ENCODE measurements at regions not wholly inside any gene's neighbourhood (a gene's known extent, or its start where the extent isn't known, plus 50 kb on each side); places are given as distances from the start of the nearest gene placed in this dataset.
A peak's percentile ranks its signal among the peaks of the same experiment; 100 is the strongest.

DNA sequence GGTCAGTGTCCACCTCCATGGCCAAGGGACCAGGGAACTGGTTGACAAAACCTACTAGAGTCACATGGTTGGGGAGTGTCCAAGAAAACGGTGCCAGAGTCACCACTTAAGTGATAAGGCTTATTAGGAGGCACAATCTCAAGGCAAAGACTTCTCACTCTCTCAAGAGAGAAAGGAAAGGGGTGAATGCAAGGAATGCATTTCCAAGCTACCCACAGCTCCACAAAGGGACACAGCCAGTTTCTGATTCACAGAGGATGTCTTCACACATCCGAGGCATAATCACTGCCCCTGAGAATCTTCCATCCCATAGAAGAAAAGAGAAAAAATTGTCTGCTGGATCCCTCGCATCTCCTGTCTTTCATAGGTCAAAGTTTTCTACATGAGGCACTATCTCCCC lies 269.3 kb downstream of the TNS1 start:
- Mint-ChIP-seq H3K4me3 (no peak overlapping the region), H3K27me3 (peaks cover 0 to 31% of the 10 kb centered on the region in 2 donors), H3K36me3 (no peaks in the 10 kb centered on the region), H3K4me1 (ENCODE audit: low read depth in 2 of 2) (no peaks in the 10 kb centered on the region), H3K9me3 (no peaks in the 10 kb centered on the region), H3K27ac (no peak overlapping the region)
- DNase-seq (ENCODE audit: low spot score) (no peak), ATAC-seq (no peak)

DNA sequence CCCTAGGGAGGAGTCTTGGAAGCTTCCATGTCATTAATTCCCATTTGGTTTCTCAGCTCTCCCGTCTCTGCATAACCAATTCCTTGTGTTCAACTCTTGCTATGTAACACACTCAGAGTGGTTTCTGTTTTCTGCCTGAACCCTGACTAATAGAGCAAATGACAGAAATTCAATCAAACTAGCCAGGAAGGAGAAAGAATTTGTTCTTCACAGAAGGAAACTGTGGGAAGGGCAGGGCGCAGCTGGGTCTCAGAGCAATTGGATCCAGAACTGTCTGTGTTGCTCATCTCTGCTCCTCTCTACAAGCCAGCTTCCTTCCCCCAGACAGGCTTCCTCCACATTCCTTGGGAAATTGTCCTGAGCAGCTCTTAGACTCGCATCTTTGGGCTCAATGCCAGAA lies 269.8 kb downstream of the TNS1 start:
- Mint-ChIP-seq H3K27me3 (peaks cover 0 to 31% of the 10 kb centered on the region in 2 donors), H3K4me3 (no peak overlapping the region), H3K36me3 (no peaks in the 10 kb centered on the region), H3K27ac (no peak overlapping the region), H3K9me3 (no peaks in the 10 kb centered on the region), H3K4me1 (ENCODE audit: low read depth in 2 of 2) (no peaks in the 10 kb centered on the region)
- DNase-seq (ENCODE audit: low spot score) (no peak), ATAC-seq (no peak)

DNA sequence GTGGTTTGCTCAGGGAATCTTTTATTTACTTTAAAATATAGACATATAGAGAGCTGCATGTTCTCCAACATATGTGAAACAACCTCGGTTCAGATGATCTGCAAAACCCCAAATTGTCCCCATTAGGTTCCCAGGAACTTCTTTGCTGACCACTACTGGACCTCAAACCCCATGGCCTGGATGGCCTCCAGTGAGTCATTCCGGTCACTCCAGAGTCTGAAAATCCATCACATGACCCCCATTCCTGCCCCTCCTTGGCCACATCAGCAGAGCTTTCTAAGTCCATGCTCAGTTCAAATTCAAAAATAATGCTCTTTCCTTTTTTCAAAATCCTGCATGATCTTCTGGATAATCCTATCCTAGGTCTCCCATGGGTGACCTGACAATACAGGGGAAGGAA lies 271.0 kb downstream of the TNS1 start:
- Mint-ChIP-seq H3K4me1 (ENCODE audit: low read depth in 2 of 2) (no peaks in the 10 kb centered on the region), H3K36me3 (no peaks in the 10 kb centered on the region), H3K4me3 (no peak overlapping the region), H3K27ac (no peak overlapping the region), H3K9me3 (no peaks in the 10 kb centered on the region), H3K27me3 (peaks cover 0 to 31% of the 10 kb centered on the region in 2 donors)
- DNase-seq (ENCODE audit: low spot score) (no peak), ATAC-seq (no peak)

DNA sequence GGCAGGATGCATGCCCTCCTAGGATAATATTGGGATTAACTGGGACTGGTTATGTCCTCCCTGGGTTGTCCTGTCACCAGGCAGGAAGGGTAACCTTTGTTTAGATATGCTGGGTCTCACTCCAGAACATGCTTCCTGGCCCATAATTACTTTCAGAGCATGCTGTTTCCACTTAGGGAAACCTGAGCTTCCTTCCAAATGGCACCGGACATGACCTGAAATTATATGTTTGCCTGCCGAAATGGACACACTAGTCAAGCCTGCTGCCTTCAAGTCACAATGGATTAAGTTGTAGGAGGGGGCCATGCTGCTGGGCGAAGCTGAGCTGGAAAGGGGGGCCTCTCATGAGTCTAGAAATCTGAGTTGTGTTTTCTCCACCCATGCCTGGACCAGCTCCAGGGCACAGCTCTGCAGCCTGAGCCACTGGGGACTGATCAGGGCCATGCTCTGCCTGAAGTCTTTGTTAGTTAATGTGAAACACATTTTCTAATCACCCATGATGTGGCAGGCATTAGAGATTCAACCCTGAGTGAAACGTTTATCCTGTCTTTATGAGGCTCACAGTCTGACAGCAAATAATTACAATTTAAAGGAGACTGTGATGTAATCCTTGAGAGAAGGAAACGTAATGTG lies 273.3 kb downstream of the TNS1 start:
- Mint-ChIP-seq H3K9me3 (no peaks in the 10 kb centered on the region), H3K36me3 (no peaks in the 10 kb centered on the region), H3K4me1 (ENCODE audit: low read depth in 2 of 2) (no peaks in the 10 kb centered on the region), H3K27ac (no peak overlapping the region), H3K27me3 (peaks cover 0 to 23% of the 10 kb centered on the region in 2 donors), H3K4me3 (no peak overlapping the region)
- peak; percentile 40 for DNase-seq (ENCODE audit: low spot score)
- no peak for ATAC-seq

DNA sequence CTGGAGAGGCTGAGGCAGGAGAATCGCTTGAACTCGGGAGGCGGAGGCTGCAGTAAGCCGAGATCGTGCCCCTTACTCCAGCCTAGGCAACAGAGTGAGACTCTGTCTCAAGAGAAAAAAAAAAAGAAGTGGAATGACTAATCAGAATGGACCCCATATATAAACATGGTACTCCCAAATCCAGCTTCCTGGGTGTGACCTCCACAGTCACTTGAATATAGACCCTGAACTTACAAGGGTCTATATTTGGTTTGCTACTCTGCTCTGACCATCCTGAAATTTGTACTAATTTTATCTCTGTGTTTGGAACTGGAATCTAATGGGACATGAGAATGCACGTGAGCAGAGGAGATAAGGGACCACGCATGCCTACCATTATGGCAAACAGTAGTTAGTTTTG lies 275.0 kb downstream of the TNS1 start:
- Mint-ChIP-seq H3K36me3 (no peaks in the 10 kb centered on the region), H3K9me3 (no peaks in the 10 kb centered on the region), H3K27ac (no peak overlapping the region), H3K27me3 (peaks cover 0 to 13% of the 10 kb centered on the region in 2 donors), H3K4me1 (ENCODE audit: low read depth in 2 of 2) (no peaks in the 10 kb centered on the region), H3K4me3 (no peak overlapping the region)
- DNase-seq (ENCODE audit: low spot score) = peak; percentile 2
- no peak for ATAC-seq

DNA sequence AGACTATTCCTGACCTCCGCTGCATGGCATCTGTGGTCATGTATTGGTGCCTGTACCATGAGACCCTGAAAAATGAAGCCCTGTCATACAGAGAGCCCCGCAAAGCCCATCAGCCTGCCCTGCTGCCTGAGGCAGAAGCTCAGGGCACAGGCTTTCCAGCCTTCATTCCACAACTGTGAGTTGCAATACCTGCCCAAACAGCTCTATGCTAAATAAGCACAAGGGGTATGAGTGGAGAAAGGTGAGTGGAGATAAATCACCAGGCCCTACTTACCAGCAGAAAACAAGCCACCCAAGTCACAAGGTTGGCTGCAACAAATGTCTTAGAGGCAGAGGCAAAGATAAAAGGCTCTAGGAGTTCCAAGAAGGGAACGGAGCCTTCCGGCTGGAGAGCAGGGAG lies 277.4 kb downstream of the TNS1 start:
- H3K9me3 Mint-ChIP-seq = no peaks in the 10 kb centered on the region

DNA sequence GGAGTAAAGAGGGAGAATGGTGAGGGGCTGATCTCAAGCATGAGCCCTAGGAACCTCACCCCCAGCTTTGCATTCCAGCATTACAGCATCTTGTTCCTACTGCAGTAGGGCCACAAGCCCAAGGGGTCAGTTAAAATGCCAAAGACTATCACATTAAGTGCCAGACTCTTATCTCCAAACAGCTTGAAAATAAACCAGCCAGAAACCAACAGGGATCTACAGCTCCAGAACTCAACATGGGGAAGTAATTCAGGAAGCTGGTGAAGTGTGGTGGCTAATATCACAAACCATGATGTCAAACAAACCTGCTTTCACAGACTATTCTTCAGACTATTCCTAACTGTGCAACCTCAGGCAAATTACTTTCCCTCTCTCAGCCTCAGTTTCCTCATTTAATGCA lies 278.3 kb downstream of the TNS1 start:
- Mint-ChIP-seq H3K4me1 (ENCODE audit: low read depth in 2 of 2) (no peaks in the 10 kb centered on the region), H3K9me3 (no peaks in the 10 kb centered on the region), H3K27ac (no peak overlapping the region), H3K4me3 (no peak overlapping the region), H3K36me3 (no peaks in the 10 kb centered on the region), H3K27me3 (peaks cover 0 to 6% of the 10 kb centered on the region in 2 donors)
- ATAC-seq = no peak
- no peak for DNase-seq (ENCODE audit: low spot score)

More for the DNA sequence above, 277.4 kb downstream of the TNS1 start:
- Mint-ChIP-seq H3K36me3 (no peaks in the 10 kb centered on the region), H3K4me1 (ENCODE audit: low read depth in 2 of 2) (no peaks in the 10 kb centered on the region), H3K27me3 (peaks cover under 1 to 3% of the 10 kb centered on the region in 2 donors), H3K27ac (no peak overlapping the region), H3K4me3 (no peak overlapping the region)
- no peak for DNase-seq (ENCODE audit: low spot score)
- peak in 1 of 2 donors; percentile 21 for ATAC-seq

DNA sequence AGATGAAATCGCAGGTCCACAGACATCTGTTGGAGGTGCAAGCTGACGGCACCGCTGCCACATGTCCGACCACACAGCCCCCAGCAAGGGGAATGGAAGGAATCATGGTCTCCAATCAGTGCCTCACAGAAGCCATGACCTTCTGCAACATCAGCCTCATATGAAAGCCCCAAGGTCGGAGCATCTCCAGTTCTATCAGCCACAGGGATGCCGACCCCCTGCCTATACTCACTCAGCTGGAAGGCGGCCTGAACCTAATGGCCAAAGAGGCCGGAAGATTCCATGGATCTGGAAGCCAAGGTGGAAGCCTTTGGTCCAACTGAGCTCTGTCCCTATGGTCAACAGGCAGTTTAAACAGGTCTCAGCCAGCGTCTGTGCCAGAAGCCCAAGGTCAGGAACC lies 278.8 kb downstream of the TNS1 start:
- Mint-ChIP-seq H3K4me1 (ENCODE audit: low read depth in 2 of 2) (no peaks in the 10 kb centered on the region), H3K9me3 (no peaks in the 10 kb centered on the region), H3K27me3 (peaks cover under 1 to 9% of the 10 kb centered on the region in 2 donors), H3K36me3 (no peaks in the 10 kb centered on the region), H3K4me3 (no peak overlapping the region), H3K27ac (no peak overlapping the region)
- ATAC-seq (no peak), DNase-seq (ENCODE audit: low spot score) (no peak)

DNA sequence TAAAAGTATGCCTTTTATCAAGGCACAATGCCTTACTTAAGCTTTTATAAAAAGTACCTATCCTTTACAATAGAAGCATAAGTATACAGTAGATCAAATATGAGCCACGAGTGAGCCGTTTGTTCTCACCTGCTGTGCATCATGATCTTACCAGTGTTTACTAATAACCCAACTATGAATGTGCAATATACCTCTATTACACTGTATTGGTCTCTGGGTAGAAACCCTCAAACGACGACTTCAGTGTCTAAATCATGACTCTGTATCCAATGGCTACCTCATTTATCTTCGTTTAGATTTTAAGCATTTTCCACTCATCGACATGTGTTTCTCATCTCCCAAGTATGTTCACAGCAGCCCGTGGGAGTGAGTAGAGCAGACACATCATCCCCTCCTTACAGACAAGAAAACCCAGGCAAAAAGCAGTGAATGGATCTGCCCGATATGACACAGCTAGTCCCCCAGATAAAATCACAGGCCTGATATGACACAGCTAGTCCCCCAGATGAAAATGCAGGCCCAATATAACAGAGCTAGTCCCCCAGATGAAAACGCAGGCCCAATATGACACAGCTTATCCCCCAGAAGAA lies 279.8 kb downstream of the TNS1 start:
- H3K9me3 Mint-ChIP-seq = no peaks in the 10 kb centered on the region
- ATAC-seq (no peak), DNase-seq (ENCODE audit: low spot score) (no peak)
- peaks cover 10 to 13% of the 10 kb centered on the region in 2 donors for H3K27me3 Mint-ChIP-seq
- no peaks in the 10 kb centered on the region for H3K36me3 Mint-ChIP-seq
- no peak overlapping the region for H3K27ac Mint-ChIP-seq
- no peaks in the 10 kb centered on the region for H3K4me1 Mint-ChIP-seq (ENCODE audit: low read depth in 2 of 2)
- no peak overlapping the region for H3K4me3 Mint-ChIP-seq

DNA sequence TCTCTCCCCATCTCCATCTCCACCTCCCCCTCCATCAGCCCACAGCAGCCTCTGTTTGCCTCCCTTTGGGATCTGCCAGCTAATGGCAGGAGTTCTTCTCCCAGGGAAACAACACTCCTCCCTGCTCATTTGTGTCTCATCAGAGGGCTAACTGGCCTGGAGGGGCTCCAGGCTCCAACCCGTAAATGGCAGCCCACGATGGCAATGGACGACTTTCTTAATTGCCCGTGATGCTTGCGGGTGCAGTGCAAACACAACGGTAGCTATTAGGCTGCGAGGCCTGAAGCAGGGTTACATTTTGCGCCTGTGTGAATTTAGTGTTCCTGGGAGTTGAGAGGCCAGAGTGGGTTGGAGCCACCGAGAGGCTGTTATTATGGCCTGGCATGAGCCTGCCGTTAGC lies 285.1 kb downstream of the TNS1 start:
- no peak overlapping the region for H3K4me3 Mint-ChIP-seq

DNA sequence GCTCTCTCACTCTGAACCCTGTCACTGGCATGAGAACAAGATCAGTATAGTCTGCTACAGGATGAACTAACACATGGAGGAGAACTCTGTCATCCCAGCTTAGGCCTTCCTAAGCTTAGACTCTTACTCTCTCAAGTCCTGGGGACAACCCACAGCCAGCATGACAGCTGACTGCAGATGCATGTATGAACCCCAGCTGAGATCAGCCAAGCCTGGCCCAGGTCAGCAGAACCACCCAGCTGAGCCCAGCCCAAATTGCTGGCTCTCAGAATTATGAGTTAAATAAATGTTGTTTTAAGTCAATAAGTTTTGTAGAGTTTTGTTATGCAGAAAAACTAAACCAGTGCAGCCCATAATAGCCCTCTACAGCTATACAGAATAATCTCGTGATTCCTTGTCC lies 287.3 kb downstream of the TNS1 start:
- ATAC-seq (no peak), DNase-seq (ENCODE audit: low spot score) (no peak)
- Mint-ChIP-seq H3K9me3 (no peaks in the 10 kb centered on the region), H3K27ac (no peak overlapping the region), H3K4me1 (ENCODE audit: low read depth in 2 of 2) (no peaks in the 10 kb centered on the region), H3K4me3 (no peak overlapping the region), H3K27me3 (peaks cover 17 to 20% of the 10 kb centered on the region in 2 donors), H3K36me3 (no peaks in the 10 kb centered on the region)

More for the DNA sequence above, 285.1 kb downstream of the TNS1 start:
- Mint-ChIP-seq H3K9me3 (no peaks in the 10 kb centered on the region), H3K36me3 (no peaks in the 10 kb centered on the region), H3K27me3 (peaks cover 14 to 22% of the 10 kb centered on the region in 2 donors), H3K4me1 (ENCODE audit: low read depth in 2 of 2) (no peaks in the 10 kb centered on the region), H3K27ac (no peak overlapping the region)
- DNase-seq (ENCODE audit: low spot score) = no peak
- no peak for ATAC-seq

DNA sequence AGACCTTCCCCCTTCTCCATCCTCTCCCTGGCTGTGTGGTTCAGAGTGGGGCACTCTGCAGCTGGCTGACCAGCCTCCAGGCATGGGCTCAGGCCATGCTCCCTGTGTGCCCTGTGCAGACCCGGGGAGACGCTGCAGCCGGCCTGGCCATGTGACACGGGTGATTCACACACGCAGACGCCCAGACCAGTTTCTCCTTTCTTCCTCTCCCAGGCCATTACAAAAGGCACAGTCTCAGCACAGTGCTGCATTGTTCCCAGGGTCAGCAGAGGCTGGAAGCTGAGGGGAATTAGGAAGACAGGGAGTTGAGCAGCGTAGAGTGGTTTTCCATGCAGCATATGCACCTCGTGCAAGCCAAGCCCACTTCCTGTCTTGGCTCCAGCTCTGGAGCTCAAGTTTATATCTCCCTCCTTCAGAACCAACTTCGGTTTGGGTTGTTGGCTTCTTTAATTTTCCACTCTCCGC lies 288.5 kb downstream of the TNS1 start:
- DNase-seq (ENCODE audit: low spot score) = no peak
- H3K36me3 Mint-ChIP-seq = no peaks in the 10 kb centered on the region
- no peaks in the 10 kb centered on the region for H3K9me3 Mint-ChIP-seq
- H3K27ac Mint-ChIP-seq = no peak overlapping the region
- H3K4me3 Mint-ChIP-seq = no peak overlapping the region
- no peak for ATAC-seq
- H3K4me1 Mint-ChIP-seq (ENCODE audit: low read depth in 2 of 2) = no peaks in the 10 kb centered on the region
- peaks cover 15 to 22% of the 10 kb centered on the region in 2 donors for H3K27me3 Mint-ChIP-seq

DNA sequence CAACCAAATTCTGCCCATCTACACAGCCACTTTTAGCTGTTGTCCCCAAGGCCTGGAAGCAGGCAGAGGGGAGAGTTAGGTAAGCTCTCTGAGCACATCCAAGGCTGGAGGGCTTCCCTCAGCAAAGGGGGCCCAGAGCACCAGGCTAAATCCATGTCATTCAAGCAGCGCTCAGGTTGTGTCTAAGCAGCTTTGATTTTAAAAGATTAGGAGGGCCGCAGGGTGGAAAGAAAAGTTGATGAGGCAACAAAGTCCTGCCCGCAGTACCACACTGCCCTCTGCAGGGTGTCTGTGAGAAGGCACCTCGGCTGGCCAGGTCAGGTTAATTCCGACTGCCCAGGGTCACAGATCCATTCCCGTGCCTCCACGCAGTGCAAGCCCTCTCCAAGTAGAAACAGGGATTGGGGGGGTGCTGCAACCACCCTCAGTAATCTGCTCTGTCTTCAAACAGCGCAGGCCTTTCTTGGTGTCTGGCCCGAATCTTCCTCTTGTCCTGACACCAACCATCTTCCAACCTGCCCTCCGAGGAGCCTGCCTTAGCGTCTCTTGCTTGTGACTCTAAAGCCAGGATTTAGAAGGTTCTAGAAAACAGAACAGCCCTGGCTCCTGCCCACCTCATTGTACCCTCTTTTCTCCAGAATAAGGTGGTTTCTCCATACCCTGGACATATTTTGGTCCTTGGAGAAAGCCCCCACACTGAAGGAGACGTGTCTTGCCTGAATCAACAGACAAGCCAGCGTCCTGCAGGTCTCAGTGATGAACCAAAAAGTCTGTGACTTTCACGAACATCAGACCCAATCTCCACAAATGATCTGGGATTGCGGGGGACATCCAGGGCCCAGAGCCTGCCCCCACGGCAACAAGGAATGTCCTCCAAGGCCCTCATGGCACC lies 289.2 kb downstream of the TNS1 start:
- Mint-ChIP-seq H3K27ac (no peak overlapping the region), H3K4me1 (ENCODE audit: low read depth in 2 of 2) (no peaks in the 10 kb centered on the region), H3K4me3 (no peak overlapping the region), H3K36me3 (no peaks in the 10 kb centered on the region), H3K27me3 (peaks cover 13 to 19% of the 10 kb centered on the region in 2 donors), H3K9me3 (no peaks in the 10 kb centered on the region)
- ATAC-seq (peak; percentile 63 to 78), DNase-seq (ENCODE audit: low spot score) (peak; percentile 81)

DNA sequence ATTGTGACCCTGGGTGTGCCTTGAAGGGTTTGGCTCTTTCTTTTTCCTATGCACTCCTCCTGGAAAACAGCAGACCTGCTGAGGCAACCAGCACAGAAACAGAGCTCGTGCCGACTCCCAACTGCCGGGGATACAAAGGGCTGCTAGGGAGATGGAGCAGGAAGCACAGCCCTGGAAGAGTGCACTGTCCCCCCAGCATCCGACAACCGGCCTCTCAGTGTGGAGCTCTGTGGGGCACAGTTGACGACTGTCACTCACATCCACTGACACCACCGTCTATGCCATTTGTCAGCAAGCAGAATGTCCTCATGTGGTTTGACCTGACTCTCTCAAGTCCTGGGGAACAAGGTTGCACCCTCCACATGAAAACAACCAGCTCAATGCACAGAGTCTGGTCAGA lies 290.4 kb downstream of the TNS1 start:
- no peak for DNase-seq (ENCODE audit: low spot score)
- Mint-ChIP-seq H3K9me3 (no peaks in the 10 kb centered on the region), H3K4me3 (no peak overlapping the region), H3K36me3 (no peaks in the 10 kb centered on the region), H3K27ac (no peak overlapping the region), H3K27me3 (peaks cover 9% of the 10 kb centered on the region in 2 donors), H3K4me1 (ENCODE audit: low read depth in 2 of 2) (no peaks in the 10 kb centered on the region)
- ATAC-seq = no peak
